ENCODE measurements at regions not wholly inside any gene's neighbourhood (a gene's known extent, or its start where the extent isn't known, plus 50 kb on each side); places are given as distances from the start of the nearest gene placed in this dataset.

DNA sequence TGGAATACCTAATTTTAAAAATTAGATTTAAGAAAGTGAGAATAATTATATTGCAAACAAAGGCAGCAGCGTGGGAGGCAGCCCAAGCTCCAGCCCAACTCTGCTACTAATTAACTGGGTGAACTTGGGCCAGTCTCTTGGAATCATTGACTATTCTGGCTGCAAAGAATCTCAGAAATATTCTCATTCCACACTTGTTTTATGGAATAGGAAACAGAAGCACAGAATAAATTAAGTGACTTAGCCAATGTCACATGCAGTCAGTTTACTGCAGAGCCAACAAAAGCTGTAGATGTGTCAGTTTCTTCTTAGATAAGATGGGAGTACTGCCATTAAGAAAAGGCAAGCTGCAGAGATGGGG, 132.6 kb upstream of the FAM9B start:
- Histone ChIP-seq H3K36me3 (ENCODE audit: control insufficient read depth in 3 of 3, insufficient read depth in 2 of 3, low read depth in 1 of 3, low read length in 3 of 3) (no peaks in the 10 kb centered on the region), H3K9me3 (ENCODE audit: control insufficient read depth in 2 of 2, insufficient read depth in 1 of 2, low read depth in 1 of 2, low read length in 1 of 2) (no peaks in the 10 kb centered on the region), H3K4me3 (ENCODE audit: low read depth in 1 of 3, low read length in 3 of 3) (no peak overlapping the region), H3K27me3 (ENCODE audit: control insufficient read depth in 3 of 3, insufficient read depth in 3 of 3, low read length in 3 of 3) (no peaks in the 10 kb centered on the region), H3K4me1 (ENCODE audit: control insufficient read depth in 3 of 3, insufficient read depth in 2 of 3, low read depth in 1 of 3, low read length in 2 of 3) (no peaks in the 10 kb centered on the region), H3K27ac (ENCODE audit: low read depth in 1 of 3, low read length in 2 of 3) (no peak overlapping the region)
- DNase-seq: no peak
- FAIRE-seq: no peak
- 53 to 85% (median 76%) methylated on average over 1 of the region's 1 CpG for WGBS, 3 donors

DNA sequence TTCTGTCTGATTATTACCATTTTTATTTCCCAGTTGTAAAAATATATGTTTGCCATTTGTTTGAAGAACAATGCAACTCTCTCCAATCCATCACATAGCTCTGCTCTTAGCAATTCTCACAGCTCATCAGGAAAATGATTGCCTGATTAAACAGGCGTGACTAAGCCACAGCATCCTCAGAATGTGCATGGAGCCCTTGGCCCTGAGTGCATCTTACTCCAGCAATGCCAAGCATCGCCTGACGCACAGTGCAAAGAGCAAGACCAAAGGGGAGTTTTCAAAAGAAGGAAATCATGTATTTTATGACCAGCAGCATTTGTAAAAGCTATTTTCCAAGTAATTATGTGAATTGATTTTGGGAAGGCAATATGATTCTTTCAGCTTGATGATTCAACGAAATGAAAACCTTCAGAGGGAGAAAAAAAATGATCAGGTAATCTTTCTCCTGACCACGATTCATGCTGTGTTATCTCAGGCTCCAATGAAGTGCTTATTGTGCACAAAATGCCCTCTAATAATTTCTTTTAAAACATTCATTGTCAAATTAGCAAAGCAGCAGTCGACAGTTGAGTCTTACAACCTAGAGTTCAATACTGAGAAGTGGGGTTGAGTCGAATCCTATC, 138.0 kb upstream of the FAM9B start:
- H3K4me3 ChIP-seq (ENCODE audit: low read depth in 1 of 3, low read length in 3 of 3): no peak overlapping the region
- no peaks in the 10 kb centered on the region for H3K9me3 ChIP-seq (ENCODE audit: control insufficient read depth in 2 of 2, insufficient read depth in 1 of 2, low read depth in 1 of 2, low read length in 1 of 2)
- no peak for FAIRE-seq
- no peak for DNase-seq
- 62 to 83% (median 66%) methylated on average over 7 of the region's 7 CpGs for WGBS, 3 donors
- H3K27ac ChIP-seq (ENCODE audit: low read depth in 1 of 3, low read length in 2 of 3): no peak overlapping the region
- H3K36me3 ChIP-seq (ENCODE audit: control insufficient read depth in 3 of 3, insufficient read depth in 2 of 3, low read depth in 1 of 3, low read length in 3 of 3): no peaks in the 10 kb centered on the region
- no peaks in the 10 kb centered on the region for H3K27me3 ChIP-seq (ENCODE audit: control insufficient read depth in 3 of 3, insufficient read depth in 3 of 3, low read length in 3 of 3)
- H3K4me1 ChIP-seq (ENCODE audit: control insufficient read depth in 3 of 3, insufficient read depth in 2 of 3, low read depth in 1 of 3, low read length in 2 of 3): no peaks in the 10 kb centered on the region

DNA sequence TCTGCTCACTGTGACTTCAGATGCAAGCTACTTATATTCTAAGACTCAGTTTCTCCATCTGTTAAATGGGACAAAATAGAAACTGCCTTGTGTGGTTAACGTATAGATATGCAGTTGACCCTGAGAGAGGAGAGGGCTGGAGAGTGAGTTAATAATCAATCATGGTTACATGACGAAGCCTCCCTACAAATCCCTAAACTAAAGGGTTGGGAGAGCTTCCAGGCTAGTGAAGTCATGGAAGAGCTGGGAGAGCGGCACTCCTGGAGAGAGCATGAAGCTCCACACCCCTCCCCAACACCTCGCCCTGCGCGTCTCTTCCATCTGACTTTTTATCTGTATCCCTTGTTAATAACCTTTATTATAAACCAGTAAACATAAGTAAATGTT, 138.5 kb upstream of the FAM9B start:
- 63 to 82% (median 78%) methylated on average over 6 of the region's 6 CpGs for WGBS, 3 donors
- Histone ChIP-seq H3K4me1 (ENCODE audit: control insufficient read depth in 3 of 3, insufficient read depth in 2 of 3, low read depth in 1 of 3, low read length in 2 of 3) (no peaks in the 10 kb centered on the region), H3K9me3 (ENCODE audit: control insufficient read depth in 2 of 2, insufficient read depth in 1 of 2, low read depth in 1 of 2, low read length in 1 of 2) (no peaks in the 10 kb centered on the region), H3K27me3 (ENCODE audit: control insufficient read depth in 3 of 3, insufficient read depth in 3 of 3, low read length in 3 of 3) (no peaks in the 10 kb centered on the region), H3K27ac (ENCODE audit: low read depth in 1 of 3, low read length in 2 of 3) (no peak overlapping the region), H3K4me3 (ENCODE audit: low read depth in 1 of 3, low read length in 3 of 3) (no peak overlapping the region), H3K36me3 (ENCODE audit: control insufficient read depth in 3 of 3, insufficient read depth in 2 of 3, low read depth in 1 of 3, low read length in 3 of 3) (no peaks in the 10 kb centered on the region)
- DNase-seq (no peak), FAIRE-seq (no peak)

GRCh38 chrX:9180623-9181022, 146.7 kb upstream of the FAM9B start:
- WGBS, 3 donors: 62 to 86% (median 72%) methylated on average over 3 of the region's 3 CpGs
- Histone ChIP-seq H3K27me3 (ENCODE audit: control insufficient read depth in 3 of 3, insufficient read depth in 3 of 3, low read length in 3 of 3) (no peaks in the 10 kb centered on the region), H3K27ac (ENCODE audit: low read depth in 1 of 3, low read length in 2 of 3) (no peak overlapping the region), H3K36me3 (ENCODE audit: control insufficient read depth in 3 of 3, insufficient read depth in 2 of 3, low read depth in 1 of 3, low read length in 3 of 3) (no peaks in the 10 kb centered on the region), H3K4me3 (ENCODE audit: low read depth in 1 of 3, low read length in 3 of 3) (no peak overlapping the region), H3K4me1 (ENCODE audit: control insufficient read depth in 3 of 3, insufficient read depth in 2 of 3, low read depth in 1 of 3, low read length in 2 of 3) (no peaks in the 10 kb centered on the region), H3K9me3 (ENCODE audit: control insufficient read depth in 2 of 2, insufficient read depth in 1 of 2, low read depth in 1 of 2, low read length in 1 of 2) (no peaks in the 10 kb centered on the region)
- DNase-seq: no peak
- FAIRE-seq: no peak

DNA sequence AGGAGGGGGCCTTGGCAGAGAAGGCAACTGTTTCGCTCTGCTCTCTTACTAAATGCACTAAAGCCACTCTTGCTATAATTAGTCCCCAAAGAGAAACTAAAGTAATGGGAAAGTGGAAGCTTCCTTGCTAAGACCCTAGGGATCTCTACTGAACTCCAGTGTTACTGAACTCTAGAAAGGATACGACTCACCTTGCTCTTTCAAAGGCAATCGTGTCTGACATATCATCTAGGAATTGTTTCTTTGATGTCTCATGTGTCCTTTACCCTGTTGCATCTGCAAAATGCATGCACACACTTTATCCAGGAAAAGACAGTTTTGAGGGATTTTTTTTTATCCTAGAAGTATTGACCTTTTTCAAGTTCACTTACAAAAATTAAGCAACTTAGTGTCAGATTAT, 148.1 kb upstream of the FAM9B start:
- no peaks in the 10 kb centered on the region for H3K9me3 ChIP-seq (ENCODE audit: control insufficient read depth in 2 of 2, insufficient read depth in 1 of 2, low read depth in 1 of 2, low read length in 1 of 2)
- no peak for FAIRE-seq
- no peaks in the 10 kb centered on the region for H3K36me3 ChIP-seq (ENCODE audit: control insufficient read depth in 3 of 3, insufficient read depth in 2 of 3, low read depth in 1 of 3, low read length in 3 of 3)
- no peaks in the 10 kb centered on the region for H3K4me1 ChIP-seq (ENCODE audit: control insufficient read depth in 3 of 3, insufficient read depth in 2 of 3, low read depth in 1 of 3, low read length in 2 of 3)
- no peaks in the 10 kb centered on the region for H3K27me3 ChIP-seq (ENCODE audit: control insufficient read depth in 3 of 3, insufficient read depth in 3 of 3, low read length in 3 of 3)
- no peak overlapping the region for H3K4me3 ChIP-seq (ENCODE audit: low read depth in 1 of 3, low read length in 3 of 3)
- H3K27ac ChIP-seq (ENCODE audit: low read depth in 1 of 3, low read length in 2 of 3): no peak overlapping the region
- WGBS, 3 donors: 74 to 80% (median 80%) methylated on average over 3 of the region's 3 CpGs
- DNase-seq: no peak

DNA sequence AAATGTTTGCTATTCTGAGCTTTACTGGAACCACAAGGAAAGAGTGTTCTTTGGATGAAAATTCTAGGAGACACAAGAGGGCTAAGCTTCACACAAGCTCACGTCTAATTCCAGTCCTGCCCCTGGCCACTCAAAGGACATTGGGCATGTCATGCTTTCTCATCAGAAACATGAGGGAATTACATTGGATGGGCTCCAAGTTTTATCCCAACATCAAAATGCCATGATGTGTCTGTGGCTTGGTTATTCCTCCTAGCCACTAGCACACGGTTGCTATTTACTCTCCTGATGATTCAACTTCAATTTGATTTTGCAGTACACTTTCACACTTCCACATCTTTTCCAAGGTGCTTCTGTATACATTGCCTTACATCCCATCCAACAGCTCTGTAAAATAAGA, 149.6 kb upstream of the FAM9B start:
- Histone ChIP-seq H3K27me3 (ENCODE audit: control insufficient read depth in 3 of 3, insufficient read depth in 3 of 3, low read length in 3 of 3) (no peaks in the 10 kb centered on the region), H3K27ac (ENCODE audit: low read depth in 1 of 3, low read length in 2 of 3) (no peak overlapping the region), H3K36me3 (ENCODE audit: control insufficient read depth in 3 of 3, insufficient read depth in 2 of 3, low read depth in 1 of 3, low read length in 3 of 3) (no peaks in the 10 kb centered on the region), H3K4me3 (ENCODE audit: low read depth in 1 of 3, low read length in 3 of 3) (no peak overlapping the region), H3K9me3 (ENCODE audit: control insufficient read depth in 2 of 2, insufficient read depth in 1 of 2, low read depth in 1 of 2, low read length in 1 of 2) (no peaks in the 10 kb centered on the region), H3K4me1 (ENCODE audit: control insufficient read depth in 3 of 3, insufficient read depth in 2 of 3, low read depth in 1 of 3, low read length in 2 of 3) (no peaks in the 10 kb centered on the region)
- DNase-seq: no peak
- WGBS, 3 donors: 69 to 82% (median 73%) methylated on average over 2 of the region's 2 CpGs
- no peak for FAIRE-seq

GRCh38 chrX:9184211-9184610, 150.3 kb upstream of the FAM9B start:
- DNase-seq (no peak), FAIRE-seq (no peak)
- 53 to 85% (median 54%) methylated on average over 4 of the region's 4 CpGs for WGBS, 3 donors
- no peak overlapping the region for H3K4me3 ChIP-seq (ENCODE audit: low read depth in 1 of 3, low read length in 3 of 3)
- H3K4me1 ChIP-seq (ENCODE audit: control insufficient read depth in 3 of 3, insufficient read depth in 2 of 3, low read depth in 1 of 3, low read length in 2 of 3): no peaks in the 10 kb centered on the region
- H3K9me3 ChIP-seq (ENCODE audit: control insufficient read depth in 2 of 2, insufficient read depth in 1 of 2, low read depth in 1 of 2, low read length in 1 of 2): no peaks in the 10 kb centered on the region
- no peaks in the 10 kb centered on the region for H3K27me3 ChIP-seq (ENCODE audit: control insufficient read depth in 3 of 3, insufficient read depth in 3 of 3, low read length in 3 of 3)
- no peak overlapping the region for H3K27ac ChIP-seq (ENCODE audit: low read depth in 1 of 3, low read length in 2 of 3)
- H3K36me3 ChIP-seq (ENCODE audit: control insufficient read depth in 3 of 3, insufficient read depth in 2 of 3, low read depth in 1 of 3, low read length in 3 of 3): no peaks in the 10 kb centered on the region

- FAIRE-seq (no peak), DNase-seq (no peak)
- 44 to 63% (median 57%) methylated on average over 3 of the region's 3 CpGs for WGBS, 3 donors
- Histone ChIP-seq H3K36me3 (ENCODE audit: control insufficient read depth in 3 of 3, insufficient read depth in 2 of 3, low read depth in 1 of 3, low read length in 3 of 3) (no peaks in the 10 kb centered on the region), H3K4me3 (ENCODE audit: low read depth in 1 of 3, low read length in 3 of 3) (no peak overlapping the region), H3K9me3 (ENCODE audit: control insufficient read depth in 2 of 2, insufficient read depth in 1 of 2, low read depth in 1 of 2, low read length in 1 of 2) (no peaks in the 10 kb centered on the region), H3K27me3 (ENCODE audit: control insufficient read depth in 3 of 3, insufficient read depth in 3 of 3, low read length in 3 of 3) (no peaks in the 10 kb centered on the region), H3K4me1 (ENCODE audit: control insufficient read depth in 3 of 3, insufficient read depth in 2 of 3, low read depth in 1 of 3, low read length in 2 of 3) (no peaks in the 10 kb centered on the region), H3K27ac (ENCODE audit: low read depth in 1 of 3, low read length in 2 of 3) (no peak overlapping the region)
Measured at GRCh38 chrX:9188117-9188516, 154.2 kb upstream of the FAM9B start.

- FAIRE-seq: no peak
- H3K27ac ChIP-seq (ENCODE audit: low read depth in 1 of 3, low read length in 2 of 3): no peak overlapping the region
- no peaks in the 10 kb centered on the region for H3K4me1 ChIP-seq (ENCODE audit: control insufficient read depth in 3 of 3, insufficient read depth in 2 of 3, low read depth in 1 of 3, low read length in 2 of 3)
- no peaks in the 10 kb centered on the region for H3K27me3 ChIP-seq (ENCODE audit: control insufficient read depth in 3 of 3, insufficient read depth in 3 of 3, low read length in 3 of 3)
- no peaks in the 10 kb centered on the region for H3K9me3 ChIP-seq (ENCODE audit: control insufficient read depth in 2 of 2, insufficient read depth in 1 of 2, low read depth in 1 of 2, low read length in 1 of 2)
- H3K4me3 ChIP-seq (ENCODE audit: low read depth in 1 of 3, low read length in 3 of 3): no peak overlapping the region
- no peaks in the 10 kb centered on the region for H3K36me3 ChIP-seq (ENCODE audit: control insufficient read depth in 3 of 3, insufficient read depth in 2 of 3, low read depth in 1 of 3, low read length in 3 of 3)
- no peak for DNase-seq
- 38 to 66% (median 48%) methylated on average over 9 of the region's 9 CpGs for WGBS, 3 donors
Measured at GRCh38 chrX:9189286-9189685, 155.4 kb upstream of the FAM9B start.

Data from small intestine (tissue), 7 donors.